RWPE2 (cell line): ENCODE measurements at regions not wholly inside any gene's neighbourhood (a gene's known extent, or its start where the extent isn't known, plus 50 kb on each side); places are given as distances from the start of the nearest gene placed in this dataset.
A peak's percentile ranks its signal among the peaks of the same experiment; 100 is the strongest.
"Not testable (repeated sequence)": the region's sequence is repeated elsewhere in the genome, so short reads cannot be mapped to it uniquely, and the experiment has no call there.

ENCODE experiments used
- ATAC-seq: fragments of 200-7000 bp; cut with Tn5 transposase; 3 replicates; pipeline ENCODE4 v1.9.1; 2021; ENCODE audit warnings: low read depth
- DNase-seq: peaks from one replicate; pipeline ENCODE4 v3.0.0-alpha.2; 2020; ENCODE audit warnings: low spot score
- H3K27ac ChIP-seq: fragments of 450-650 bp; 2 replicates; pipeline ENCODE4 v1.5.1; 2017; ENCODE audit warnings: mild to moderate bottlenecking; ENCODE audit not compliant: poor library complexity, severe bottlenecking
- H3K27me3 ChIP-seq: fragments of 250-450 bp; sonication (Bioruptor Pico); 2 replicates; pipeline ENCODE4 v1.5.1; 2021; ENCODE audit warnings: mild to moderate bottlenecking, moderate library complexity; ENCODE audit not compliant: insufficient read depth, poor library complexity, severe bottlenecking
- H3K36me3 ChIP-seq: fragments of 250-450 bp; sonication (Bioruptor Pico); 2 replicates; pipeline ENCODE4 v1.5.1; 2020; ENCODE audit warnings: low read depth, mild to moderate bottlenecking, moderate library complexity
- H3K4me1 ChIP-seq: fragments of 250-450 bp; sonication (Bioruptor Pico); 2 replicates; pipeline ENCODE4 v1.5.1; 2021; ENCODE audit warnings: mild to moderate bottlenecking, moderate library complexity; ENCODE audit not compliant: insufficient read depth, poor library complexity, severe bottlenecking
- H3K4me3 ChIP-seq: fragments of 250-450 bp; sonication (Bioruptor Pico); 2 replicates; pipeline ENCODE4 v1.5.1; 2021; ENCODE audit warnings: mild to moderate bottlenecking, moderate library complexity; ENCODE audit not compliant: severe bottlenecking
- H3K9me3 ChIP-seq: fragments of 250-450 bp; sonication (Bioruptor Pico); 2 replicates; pipeline ENCODE4 v1.5.1; 2021; ENCODE audit warnings: mild to moderate bottlenecking, moderate library complexity; ENCODE audit not compliant: severe bottlenecking
- CTCF ChIP-seq: fragments of 450-650 bp; IDR thresholded peaks from one replicate; pipeline ENCODE4 v1.5.1; 2017; ENCODE audit warnings: mild to moderate bottlenecking, moderate library complexity; ENCODE audit not compliant: poor library complexity, severe bottlenecking

- H3K27me3 ChIP-seq: no peaks in the 10 kb centered on the region
- no peak overlapping the region for H3K4me3 ChIP-seq
- TF ChIP-seq CTCF: no peak
- no peaks in the 10 kb centered on the region for H3K4me1 ChIP-seq
- no peaks in the 10 kb centered on the region for H3K9me3 ChIP-seq
- no peak overlapping the region for H3K27ac ChIP-seq
- ATAC-seq (no peak), DNase-seq (no peak)
- no peaks in the 10 kb centered on the region for H3K36me3 ChIP-seq
Measured at GRCh38 chr4:111330786-111331185, 707.9 kb upstream of the PITX2 start.

- Histone ChIP-seq H3K4me3 (no peak overlapping the region), H3K9me3 (no peaks in the 10 kb centered on the region), H3K4me1 (no peaks in the 10 kb centered on the region), H3K27ac (no peak overlapping the region), H3K36me3 (no peaks in the 10 kb centered on the region), H3K27me3 (no peaks in the 10 kb centered on the region)
- ATAC-seq: no peak
- no peak for TF ChIP-seq CTCF
- no peak for DNase-seq
Measured at GRCh38 chr4:111334361-111334760, 711.5 kb upstream of the PITX2 start.

DNA sequence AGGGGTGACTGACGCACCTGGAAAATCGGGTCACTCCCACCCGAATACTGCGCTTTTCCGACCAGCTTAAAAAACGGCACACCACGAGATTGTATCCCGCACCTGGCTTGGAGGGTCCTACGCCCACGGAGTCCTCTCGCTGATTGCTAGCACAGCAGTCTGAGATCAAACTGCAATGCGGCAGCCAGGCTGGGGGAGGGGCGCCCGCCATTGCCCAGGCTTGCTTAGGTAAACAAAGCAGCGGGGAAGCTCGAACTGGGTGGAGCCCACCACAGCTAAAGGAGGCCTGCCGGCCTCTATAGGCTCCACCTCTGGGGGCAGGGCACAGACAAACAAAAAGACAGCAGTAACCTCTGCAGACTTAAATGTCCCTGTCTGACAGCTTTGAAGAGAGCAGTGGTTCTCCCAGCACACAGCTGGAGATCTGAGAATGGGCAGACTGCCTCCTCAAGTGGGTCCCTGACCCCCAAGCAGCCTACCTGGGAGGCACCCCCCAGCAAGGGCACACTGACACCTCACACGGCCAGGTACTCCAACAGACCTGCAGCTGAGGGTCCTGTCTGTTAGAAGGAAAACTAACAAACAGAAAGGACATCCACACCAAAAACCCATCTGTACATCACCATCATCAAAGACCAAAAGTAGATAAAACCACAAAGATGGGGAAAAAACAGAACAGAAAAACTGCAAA lies 714.5 kb upstream of the PITX2 start:
- not testable (repeated sequence) for H3K9me3 ChIP-seq, ATAC-seq, H3K27me3 ChIP-seq, H3K27ac ChIP-seq, H3K36me3 ChIP-seq, H3K4me3 ChIP-seq, H3K4me1 ChIP-seq
- DNase-seq: peak; percentile 29

- H3K4me3 ChIP-seq: no peak overlapping the region
- DNase-seq: no peak
Measured at GRCh38 chr4:111359602-111360001, 736.7 kb upstream of the PITX2 start.

DNA sequence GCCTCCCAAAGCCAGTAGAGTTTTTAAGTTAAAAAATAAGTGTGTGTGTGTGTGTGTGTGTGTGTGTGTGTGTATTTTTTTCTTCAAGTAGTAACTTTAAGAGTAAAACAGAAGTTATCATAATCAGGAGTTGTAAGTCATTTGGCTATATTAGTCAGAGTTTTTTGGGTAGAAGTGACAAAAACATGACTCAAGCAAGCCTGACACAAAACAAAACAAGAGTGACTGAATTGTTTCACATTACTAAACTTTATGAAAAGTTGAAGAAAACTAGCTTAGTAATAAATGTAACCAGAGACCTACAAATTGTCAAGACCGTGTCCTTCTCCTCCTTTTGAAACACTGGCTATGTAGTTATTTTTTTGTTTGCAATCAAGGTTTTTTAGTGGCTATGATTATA lies 738.0 kb upstream of the PITX2 start:
- Histone ChIP-seq H3K36me3 (no peaks in the 10 kb centered on the region), H3K9me3 (no peaks in the 10 kb centered on the region), H3K4me3 (no peak overlapping the region), H3K27ac (no peak overlapping the region), H3K4me1 (no peaks in the 10 kb centered on the region), H3K27me3 (no peaks in the 10 kb centered on the region)
- DNase-seq (no peak), ATAC-seq (no peak)
- TF ChIP-seq CTCF: no peak

More at GRCh38 chr4:111359602-111360001, 736.7 kb upstream of the PITX2 start:
- H3K27ac ChIP-seq: no peak overlapping the region
- ATAC-seq: no peak
- no peaks in the 10 kb centered on the region for H3K36me3 ChIP-seq
- no peaks in the 10 kb centered on the region for H3K9me3 ChIP-seq
- no peaks in the 10 kb centered on the region for H3K27me3 ChIP-seq
- no peak for TF ChIP-seq CTCF
- no peaks in the 10 kb centered on the region for H3K4me1 ChIP-seq
